Limb (tissue), 2 donors: ENCODE measurements at regions not wholly inside any gene's neighbourhood (a gene's known extent, or its start where the extent isn't known, plus 50 kb on each side); places are given as distances from the start of the nearest gene placed in this dataset.
"Not testable (repeated sequence)": the region's sequence is repeated elsewhere in the genome, so short reads cannot be mapped to it uniquely, and the experiment has no call there.

Experiments
- DNase-seq, 2 donors: peaks; one replicate each; pipeline ENCODE4 v3.0.0-alpha.2; 2016; ENCODE audit errors: extremely low spot score in 2 of 2

- DNase-seq: no peak
Measured at GRCh38 chr11:29256580-29256979, 760.2 kb downstream of the KCNA4 start.

GRCh38 chr11:29255401-29255800 lies 761.4 kb downstream of the KCNA4 start:
- DNase-seq: no peak

DNA sequence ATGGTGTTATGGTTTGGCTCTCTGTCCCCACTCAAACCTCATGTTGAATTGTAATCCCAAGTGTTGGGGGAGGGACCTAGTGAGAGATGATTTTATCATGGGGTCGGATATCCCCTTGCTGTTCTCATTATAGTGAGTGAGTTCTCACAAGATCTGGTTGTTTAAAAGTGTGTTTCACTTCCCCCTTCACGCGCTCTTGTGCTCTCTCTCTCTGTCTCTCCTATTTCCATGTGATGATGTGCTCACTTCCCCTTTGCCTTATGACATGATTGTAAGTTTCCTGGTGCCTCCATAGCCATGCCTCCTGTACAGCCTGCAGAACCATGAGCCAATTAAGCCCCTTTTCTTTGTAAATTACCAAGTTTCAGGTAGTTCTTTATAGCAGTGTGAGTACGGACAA lies 765.1 kb downstream of the KCNA4 start:
- no peak for DNase-seq

DNA sequence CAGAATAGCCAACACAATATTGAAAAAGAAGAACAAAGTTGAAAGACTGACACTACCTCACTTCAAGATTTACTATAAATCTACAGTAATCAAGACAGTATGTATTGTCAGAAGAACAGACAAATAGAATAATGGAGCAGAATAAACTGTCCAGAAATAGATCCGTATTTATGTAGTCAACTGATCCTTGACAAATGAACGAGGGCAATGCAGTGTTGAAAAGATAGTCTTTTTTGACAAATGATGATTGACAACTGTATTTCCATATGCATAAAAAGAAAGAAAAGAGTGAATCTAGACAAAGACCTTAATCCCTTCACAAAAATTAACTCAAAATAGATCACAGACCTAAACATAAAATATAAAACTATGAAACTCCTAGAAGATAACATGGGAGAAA lies 767.1 kb downstream of the KCNA4 start:
- DNase-seq: no peak

DNA sequence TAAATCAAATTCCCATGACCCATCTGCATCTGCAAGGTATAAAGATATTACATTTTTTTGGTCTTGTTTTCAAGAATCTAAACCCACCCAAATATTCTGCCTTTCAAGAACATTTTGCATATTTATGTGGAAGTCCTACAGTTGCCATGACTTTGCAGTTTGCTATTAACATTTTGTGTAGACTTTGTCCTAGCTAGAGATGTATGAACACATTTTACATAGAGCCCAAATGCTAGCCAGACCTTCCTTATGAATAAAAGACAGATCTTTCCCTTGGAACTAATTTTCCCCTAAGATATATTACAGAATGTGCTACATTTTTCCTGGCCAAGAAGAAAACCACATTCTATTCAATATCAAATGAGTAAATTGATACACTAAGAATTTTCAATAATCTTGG lies 772.5 kb downstream of the KCNA4 start:
- no peak for DNase-seq

GRCh38 chr11:29243616-29244015 lies 773.2 kb downstream of the KCNA4 start:
- no peak for DNase-seq

DNA sequence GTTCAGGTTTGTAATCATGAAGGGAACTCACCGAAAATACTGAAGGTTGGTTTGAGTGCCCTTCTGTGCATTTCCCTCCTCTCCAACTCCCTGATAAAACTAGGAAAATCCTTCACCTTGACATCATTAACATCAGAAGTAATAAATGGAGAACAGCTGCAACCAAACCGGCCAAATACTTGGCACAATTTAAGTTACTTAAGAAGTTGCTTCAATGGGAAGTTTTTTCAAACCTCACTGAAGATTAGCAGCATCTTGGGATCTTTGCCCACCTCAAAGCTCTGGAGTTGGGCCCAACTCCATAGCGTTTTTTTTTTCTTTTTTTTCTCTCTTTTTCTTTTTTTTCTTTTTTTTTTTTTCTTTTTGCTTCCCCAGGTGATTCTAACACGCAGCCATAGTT lies 784.8 kb downstream of the KCNA4 start:
- no peak for DNase-seq

GRCh38 chr11:29231586-29231985 lies 785.2 kb downstream of the KCNA4 start:
- no peak for DNase-seq

DNA sequence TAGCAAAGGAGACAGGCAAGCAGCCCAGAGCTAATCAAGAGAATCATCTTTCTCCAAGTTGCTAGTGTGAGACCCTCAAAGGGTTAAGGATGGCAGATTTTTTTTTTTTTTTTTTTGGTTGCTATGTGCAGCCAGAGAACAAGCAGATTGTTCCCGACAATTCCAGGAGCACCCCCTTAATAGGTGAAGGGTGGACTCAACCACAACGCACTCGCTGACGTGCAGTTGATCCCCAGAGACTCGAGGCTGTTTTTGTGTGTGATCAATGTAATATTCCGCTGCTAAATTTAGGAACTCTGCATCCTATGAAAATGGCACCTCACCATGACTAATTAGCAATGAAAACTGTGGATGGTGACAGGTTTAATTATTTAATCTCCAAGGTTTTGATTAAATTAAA lies 789.0 kb downstream of the KCNA4 start:
- no peak for DNase-seq

DNA sequence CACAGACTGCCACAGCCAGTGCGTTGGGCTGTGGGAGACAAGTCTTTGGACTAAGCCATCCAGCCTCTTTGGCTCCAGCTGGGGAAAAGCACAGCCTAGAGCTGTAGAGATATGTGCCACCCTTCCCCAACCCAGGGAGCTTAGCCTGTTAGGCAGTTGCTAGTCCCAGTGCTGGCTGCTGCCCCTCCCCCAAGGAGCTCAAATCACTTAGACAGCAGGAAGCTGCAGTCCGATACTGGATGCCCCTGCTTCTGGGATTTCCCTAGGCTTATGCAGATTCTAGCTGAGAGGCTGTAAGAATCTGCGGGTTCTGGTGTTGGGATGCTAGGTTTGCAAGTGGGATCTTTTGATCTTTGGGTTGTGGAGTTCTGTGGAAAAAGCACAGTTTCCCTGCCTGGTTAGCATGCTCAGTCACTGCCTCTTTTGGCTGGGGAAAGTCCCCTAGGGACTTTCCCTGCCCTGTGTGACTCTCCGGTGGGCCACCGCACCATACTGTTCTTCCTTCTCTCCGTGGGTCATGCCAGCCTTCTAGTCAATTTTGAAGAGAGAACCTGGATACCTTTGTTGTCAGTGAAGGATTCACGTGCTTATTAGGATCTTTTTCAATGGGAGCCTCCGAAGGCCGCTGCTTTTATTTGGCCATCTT lies 792.0 kb downstream of the KCNA4 start:
- no peak for DNase-seq

- not testable (repeated sequence) for DNase-seq
Measured at GRCh38 chr11:29219531-29219930, 797.3 kb downstream of the KCNA4 start.

DNA sequence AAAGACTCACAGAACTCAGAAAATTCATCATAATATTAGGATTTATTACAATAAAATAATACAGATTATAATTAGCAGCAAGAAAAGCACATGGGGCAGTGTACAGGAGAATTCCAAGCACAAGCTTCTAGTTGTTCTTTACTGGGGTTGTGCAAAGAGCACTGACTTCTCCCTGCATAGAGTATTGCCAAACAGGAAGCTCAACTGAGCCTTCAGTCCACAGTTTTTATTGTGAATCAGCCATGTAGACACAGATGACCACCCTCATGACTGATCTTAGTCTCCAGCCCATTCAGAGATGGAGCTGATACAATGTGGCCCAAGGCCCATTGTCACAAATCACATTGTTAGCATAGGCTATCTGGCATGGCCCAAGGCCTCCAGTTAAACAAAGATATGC lies 798.9 kb downstream of the KCNA4 start:
- DNase-seq: no peak

- no peak for DNase-seq
Measured at GRCh38 chr11:29214833-29215232, 802.0 kb downstream of the KCNA4 start.

DNA sequence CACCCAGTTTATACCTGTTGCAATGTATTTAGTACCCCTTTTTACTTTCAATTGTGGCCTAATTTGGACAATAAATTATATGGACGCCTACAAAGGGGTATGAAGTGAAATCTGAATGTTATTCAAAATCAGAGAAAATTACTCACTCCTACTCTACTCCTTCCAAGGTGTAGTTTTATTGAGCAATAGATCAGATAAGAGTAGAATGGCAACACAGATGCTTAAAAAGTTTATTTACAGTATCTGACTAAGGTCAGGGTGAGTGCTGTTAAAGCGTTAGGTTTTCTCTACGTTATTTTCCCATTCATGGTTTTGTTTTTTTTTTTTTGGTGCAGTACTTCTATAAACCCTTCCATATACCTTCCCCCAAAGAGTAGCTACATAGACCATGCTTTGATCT lies 805.6 kb downstream of the KCNA4 start:
- no peak for DNase-seq

GRCh38 chr11:29210426-29210825 lies 806.4 kb downstream of the KCNA4 start:
- DNase-seq: no peak

GRCh38 chr11:29208117-29208516 lies 808.7 kb downstream of the KCNA4 start:
- DNase-seq: no peak

- no peak for DNase-seq
Measured at GRCh38 chr11:29200791-29201562, 815.9 kb downstream of the KCNA4 start.

GRCh38 chr11:29190313-29190712 lies 826.5 kb downstream of the KCNA4 start:
- no peak for DNase-seq

- no peak for DNase-seq
Measured at GRCh38 chr11:29187215-29187614, 829.6 kb downstream of the KCNA4 start.

- DNase-seq: no peak
Measured at GRCh38 chr11:29184939-29185890, 831.6 kb downstream of the KCNA4 start.

DNA sequence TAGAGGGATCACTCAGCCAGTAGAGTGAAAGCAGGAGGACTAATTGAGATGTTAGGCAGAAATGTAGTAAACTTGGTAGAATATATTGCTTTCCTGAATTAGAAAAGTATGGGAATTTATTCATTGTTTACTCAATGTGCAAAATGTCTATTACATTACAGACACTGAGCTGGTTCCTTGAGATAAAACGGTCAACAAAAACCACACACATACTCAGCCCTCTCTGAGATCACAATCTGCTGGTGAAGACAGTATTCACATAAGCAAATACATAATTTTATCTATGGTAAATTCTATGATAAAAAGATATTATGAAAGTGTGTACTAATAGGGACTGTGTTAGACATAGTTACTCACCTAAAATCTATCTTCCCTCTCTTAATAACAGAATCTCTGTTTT lies 833.5 kb downstream of the KCNA4 start:
- DNase-seq: no peak

DNA sequence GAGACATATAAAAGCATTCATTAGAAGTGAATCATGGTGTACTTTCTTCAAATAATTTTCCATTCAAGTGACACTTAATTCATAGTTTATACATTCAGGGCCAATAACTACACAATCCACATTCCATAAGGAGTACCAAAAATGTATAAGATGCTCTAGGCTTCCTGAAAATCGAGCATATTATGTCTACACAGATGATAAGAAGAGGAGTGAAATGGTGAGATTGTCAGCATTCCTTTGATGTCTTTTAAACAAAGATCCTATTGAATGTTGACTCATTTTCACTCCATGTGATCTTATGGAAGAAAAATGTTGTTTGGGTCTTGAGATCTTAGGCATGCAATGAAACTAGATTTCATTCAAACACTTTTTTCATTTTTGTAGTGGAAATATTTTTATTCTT lies 843.2 kb downstream of the KCNA4 start:
- DNase-seq: no peak
